HG03066 (cell line): ENCODE measurements at regions not wholly inside any gene's neighbourhood (a gene's known extent, or its start where the extent isn't known, plus 50 kb on each side); places are given as distances from the start of the nearest gene placed in this dataset.

Experiments used
- ATAC-seq: cut with Tn5 transposase; IDR thresholded peaks from one replicate; pipeline ENCODE4 v1.9.1; 2021; ENCODE audit warnings: low read depth; ENCODE audit not compliant: unreplicated experiment

GRCh38 chr16:85381738-85382592 lies 231.2 kb upstream of the GSE1 start:
- ATAC-seq: no peak

- ATAC-seq: no peak
Observed at GRCh38 chr16:85382717-85383118, 230.4 kb upstream of the GSE1 start.

DNA sequence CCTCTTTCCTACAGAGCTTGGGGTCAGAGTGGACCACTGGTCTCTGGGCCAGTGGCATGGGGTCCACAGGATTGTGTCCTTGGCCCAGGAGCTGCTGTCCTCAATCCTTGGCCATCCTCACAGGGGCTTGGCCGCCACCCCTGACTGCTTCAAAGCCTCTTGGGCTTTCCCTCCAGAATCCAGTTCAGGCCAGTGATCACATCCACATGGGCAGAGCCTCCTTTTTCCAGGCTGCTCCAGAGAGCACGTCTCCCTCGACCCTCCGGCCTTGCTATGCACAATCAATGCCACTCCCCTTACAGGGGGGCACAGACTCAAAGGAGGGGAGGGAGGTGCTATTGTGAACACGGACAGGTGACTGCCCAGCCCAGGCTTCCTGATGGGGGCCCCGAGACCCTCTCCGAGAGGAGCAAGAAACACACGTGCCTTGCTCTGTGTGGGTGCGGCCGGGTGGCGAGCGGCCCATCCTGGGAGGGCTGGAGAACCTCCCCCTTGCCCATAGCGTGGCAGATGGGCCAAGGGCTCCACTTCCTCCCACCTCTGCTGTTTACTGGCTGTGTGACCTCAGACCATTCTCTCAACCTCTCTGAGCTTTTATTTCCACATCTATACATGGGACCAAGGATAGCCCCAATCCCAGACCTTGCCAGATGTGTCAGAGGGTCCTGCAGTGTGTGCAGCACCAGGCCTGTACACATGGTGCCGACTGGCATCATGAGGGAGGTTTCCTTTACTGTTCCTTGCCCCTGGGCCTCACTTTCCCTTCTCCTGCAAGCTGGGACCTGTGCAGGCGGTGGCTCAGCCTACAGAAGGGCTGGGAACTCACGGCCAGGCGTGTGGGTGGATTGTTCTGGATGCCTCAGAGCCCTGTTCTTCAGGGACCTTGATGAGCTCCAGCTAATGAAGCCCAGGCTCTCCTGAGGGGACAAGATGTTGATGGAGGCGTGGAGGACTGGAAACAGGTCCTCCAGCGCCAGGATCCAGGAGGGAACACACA lies 229.0 kb upstream of the GSE1 start:
- no peak for ATAC-seq

DNA sequence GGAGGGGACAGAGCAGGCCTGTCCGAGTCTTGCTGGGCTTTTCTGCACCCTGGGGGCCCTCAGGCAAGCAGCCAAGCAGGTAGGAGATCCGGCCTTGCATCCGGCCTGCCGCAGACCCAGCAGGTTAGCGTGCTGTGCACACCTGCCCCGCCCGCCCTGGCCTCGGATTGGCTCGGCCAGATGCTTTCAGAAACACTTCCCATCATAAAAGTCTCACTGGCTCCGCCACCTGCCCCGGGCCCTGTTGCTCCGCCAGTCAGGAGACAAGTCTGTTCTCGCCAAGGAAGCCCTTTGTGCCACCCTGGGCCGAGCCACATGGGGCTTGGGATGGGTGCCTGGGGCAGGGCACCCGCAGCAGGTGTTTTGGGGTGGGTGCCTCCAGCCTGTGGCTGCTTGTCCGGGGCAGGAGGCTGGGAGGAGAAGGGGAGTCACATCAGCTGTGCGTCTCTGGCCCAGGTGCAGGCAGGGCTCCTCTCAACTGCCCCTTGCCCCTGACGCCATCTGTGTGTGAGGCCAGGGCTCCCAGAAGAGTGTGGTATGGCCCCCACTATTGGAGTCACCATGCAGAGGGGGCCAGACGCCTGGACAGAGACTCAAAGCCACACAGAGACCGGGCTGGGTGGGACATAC lies 228.2 kb upstream of the GSE1 start:
- ATAC-seq: no peak

DNA sequence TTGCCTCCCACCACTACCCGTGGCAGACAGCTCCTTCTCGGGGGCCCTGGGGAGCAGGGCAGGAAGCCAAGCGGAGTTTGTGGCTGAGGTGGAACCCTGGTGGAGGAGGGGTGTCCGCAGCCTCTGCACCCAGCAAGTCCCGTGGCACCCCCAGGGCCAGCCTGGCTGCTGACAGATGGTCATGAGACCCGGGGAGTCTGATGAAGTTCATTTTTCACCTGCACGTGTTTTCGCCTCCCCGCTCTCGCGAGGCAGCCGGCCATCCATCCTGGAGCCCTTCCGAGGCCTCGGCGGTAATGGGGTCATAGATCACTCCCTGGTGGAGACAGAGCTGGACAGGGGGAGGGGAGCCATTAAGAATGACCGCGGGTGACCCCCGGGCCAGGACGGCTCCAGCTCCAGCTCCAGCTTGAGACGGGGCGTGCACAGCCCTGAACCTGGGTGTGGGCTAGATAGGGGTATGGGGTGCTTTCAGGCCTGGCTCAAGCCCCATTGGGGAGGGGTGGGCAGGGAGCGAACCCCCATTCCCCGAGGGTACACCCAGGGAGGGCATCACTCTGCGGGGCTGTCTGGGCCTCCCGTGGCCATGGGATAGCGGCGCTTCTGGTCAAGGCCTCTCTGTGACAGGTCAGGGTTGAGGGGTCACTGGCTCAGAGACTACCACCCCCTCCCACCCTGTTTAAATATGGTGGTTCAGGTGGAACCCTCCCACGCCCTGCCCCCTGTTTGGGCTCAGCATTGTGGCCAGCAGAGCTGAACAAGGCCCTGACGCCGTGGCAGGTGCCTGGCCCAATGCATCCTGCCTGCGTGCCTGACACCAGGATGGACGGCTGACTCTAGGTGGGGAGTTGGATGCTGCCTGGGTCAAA lies 227.4 kb upstream of the GSE1 start:
- ATAC-seq: no peak

DNA sequence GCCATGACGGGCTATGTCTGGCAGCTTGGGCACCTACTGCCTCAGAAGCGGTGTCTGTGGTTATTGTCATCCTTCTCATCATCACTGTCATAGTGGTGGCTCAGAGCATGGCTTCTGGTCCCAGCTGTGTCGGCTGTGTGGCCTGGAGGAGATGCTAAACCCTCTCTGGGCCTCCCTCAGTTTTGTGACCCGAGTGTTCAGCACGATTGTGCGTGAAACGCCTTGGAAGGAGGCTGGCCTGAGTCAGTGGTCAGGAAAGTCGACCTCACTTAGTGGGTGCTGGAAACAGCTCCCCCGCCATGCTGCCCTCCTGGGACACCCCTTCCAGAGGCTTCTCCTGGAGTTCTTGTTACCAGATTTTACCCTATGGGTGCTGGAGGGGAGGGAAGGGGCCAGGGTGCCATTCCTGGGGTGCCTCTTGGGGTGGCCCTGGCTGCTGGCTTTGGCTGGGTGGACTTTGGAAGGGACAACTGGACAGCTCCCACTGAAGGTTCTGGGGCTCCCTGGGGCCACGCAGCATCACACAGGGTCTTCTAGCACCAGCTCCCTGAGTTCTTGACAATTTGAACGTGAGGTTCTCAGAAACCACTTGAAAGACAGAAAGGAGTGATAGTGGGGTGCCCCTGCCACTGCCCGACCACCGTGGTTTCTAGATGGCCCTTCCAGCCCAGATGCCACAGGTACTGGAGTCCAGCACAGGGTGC lies 226.5 kb upstream of the GSE1 start:
- ATAC-seq: no peak

DNA sequence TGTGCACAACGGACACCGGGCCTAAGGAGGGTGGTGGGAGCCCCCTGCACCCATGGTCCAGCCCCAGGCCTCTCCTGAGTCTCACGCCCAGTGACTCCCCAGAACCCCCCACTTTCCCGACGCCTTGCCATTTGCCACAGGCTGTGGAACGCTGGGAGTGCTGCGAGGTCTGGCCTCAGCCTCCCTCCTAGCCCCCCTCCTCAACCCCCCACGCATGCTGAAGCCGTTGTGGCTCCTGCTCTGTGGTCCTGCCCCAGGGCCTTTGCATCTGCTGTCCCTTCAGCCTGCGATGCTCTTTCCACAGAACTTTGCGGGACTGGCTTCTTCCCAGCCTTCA lies 226.0 kb upstream of the GSE1 start:
- ATAC-seq: no peak

- no peak for ATAC-seq
Observed at GRCh38 chr16:85387731-85388295, 225.3 kb upstream of the GSE1 start.

- ATAC-seq: no peak
Observed at GRCh38 chr16:85389679-85390470, 223.2 kb upstream of the GSE1 start.

GRCh38 chr16:85390511-85391174 lies 222.5 kb upstream of the GSE1 start:
- no peak for ATAC-seq

DNA sequence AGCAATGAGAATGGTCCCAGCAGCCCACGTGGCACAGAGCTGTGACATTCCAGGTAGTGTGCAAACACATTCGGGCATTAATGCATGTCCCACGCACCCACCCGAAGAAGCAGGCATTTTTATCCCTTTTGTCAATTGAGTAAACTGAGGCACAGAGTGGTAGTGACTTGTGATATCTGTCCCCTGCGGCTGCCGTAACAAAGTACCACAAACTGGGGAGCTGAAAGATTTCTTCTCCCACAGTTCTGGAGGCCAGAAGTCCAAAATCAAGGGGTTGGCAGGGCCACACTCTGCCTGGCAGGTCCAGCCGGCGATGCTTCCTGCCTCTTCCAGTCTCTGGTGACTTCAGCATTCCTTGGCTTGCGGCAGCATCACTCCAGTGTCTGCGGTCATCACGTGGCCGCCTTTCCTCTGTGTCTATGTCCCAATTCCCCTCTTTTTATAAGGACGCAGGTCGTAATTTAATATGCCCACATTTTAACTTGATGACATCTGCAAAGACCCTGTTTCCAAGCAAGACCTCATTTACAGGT lies 221.9 kb upstream of the GSE1 start:
- no peak for ATAC-seq

DNA sequence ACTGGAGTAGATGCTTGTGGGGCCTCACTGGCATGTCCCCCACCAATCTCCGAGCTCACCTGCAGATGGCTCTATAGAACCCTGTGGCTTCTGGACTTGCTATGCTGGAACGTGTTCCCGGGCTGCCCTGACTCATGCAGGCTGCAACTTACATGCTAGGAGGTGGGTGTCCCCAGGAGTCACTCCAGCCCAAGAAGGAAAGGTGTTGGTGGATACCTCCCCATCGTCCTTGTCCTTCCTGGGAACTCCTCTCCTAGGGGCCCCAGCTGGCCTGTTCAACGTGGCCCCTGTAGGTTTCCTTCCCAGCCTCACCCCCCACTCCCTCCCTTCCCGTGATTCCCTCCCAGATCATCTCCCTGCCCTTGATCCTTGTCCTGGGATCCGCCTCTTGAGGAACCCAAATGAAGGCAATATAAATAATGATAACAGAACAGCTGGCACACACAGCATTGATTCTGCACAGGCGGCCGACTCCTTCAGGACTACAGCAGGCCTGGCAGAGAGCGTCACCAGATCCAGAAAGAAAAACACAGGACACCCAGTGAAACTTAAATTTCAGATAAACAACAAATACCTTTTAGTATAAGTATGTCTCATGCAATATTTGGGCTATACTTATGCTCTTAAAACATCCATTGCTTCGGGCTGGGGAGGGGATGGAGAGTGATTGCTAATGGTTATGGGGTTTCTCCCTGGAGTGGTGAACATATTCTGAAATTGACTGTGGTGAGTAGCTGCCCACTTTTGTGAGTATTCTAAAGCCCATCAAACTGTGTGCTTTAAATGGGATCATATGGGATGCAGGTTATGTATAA lies 221.1 kb upstream of the GSE1 start:
- no peak for ATAC-seq

- ATAC-seq: no peak
Observed at GRCh38 chr16:85392756-85393673, 220.1 kb upstream of the GSE1 start.

DNA sequence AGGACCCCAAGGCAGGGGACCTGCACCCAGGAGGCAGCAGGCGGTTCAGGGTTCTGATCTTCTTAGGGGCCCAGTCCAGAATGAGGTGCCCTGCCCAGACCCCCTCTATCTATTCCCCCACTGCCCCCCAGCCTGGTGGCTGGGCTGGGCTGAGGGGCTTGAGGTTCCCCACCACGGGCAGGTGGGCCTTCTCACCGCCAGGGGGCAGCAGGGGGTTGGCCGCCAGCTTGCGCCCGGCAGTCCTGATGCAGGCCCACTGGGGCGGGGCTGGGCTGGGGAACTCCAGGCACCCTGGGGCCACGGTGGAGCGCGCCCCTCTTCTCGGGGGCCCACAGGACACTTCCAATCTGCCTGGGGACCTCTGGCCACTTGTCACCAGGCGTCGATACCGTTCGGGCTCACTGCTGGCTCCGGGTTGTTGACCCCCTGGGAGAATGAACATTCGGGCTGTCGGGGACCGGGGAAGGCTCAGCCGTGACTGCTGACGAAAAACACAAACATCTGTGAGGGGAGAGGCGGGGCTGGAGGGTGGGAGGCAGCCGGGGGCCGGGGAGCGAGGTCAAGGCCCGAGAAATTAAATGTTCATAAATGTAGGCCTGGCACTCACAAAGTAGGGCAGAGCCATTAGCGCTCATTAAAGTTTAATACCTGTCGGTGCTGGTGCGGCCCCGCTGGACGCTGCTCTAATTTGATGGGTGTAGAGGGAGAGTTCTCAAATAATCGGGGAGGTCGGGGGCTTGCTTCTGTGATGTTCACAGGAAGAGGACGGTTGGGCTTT lies 219.3 kb upstream of the GSE1 start:
- no peak for ATAC-seq
